Fibroblast of pulmonary artery (primary cell): ENCODE measurements at regions not wholly inside any gene's neighbourhood (a gene's known extent, or its start where the extent isn't known, plus 50 kb on each side); places are given as distances from the start of the nearest gene placed in this dataset.

Experiments
- DNase-seq: peaks from one replicate; pipeline ENCODE4 v3.0.0-alpha.2; 2010; ENCODE audit warnings: low read depth
- H3K4me3 ChIP-seq: replicated peaks from 2 replicates; pipeline ENCODE4 v1.5.1; 2011; ENCODE audit warnings: low read depth, mild to moderate bottlenecking, control low read depth, low read length, moderate library complexity
- CTCF ChIP-seq: IDR thresholded peaks from 2 replicates; pipeline ENCODE4 v1.5.1; 2011; ENCODE audit warnings: mild to moderate bottlenecking, control low read depth, low read length, inconsistent platforms; ENCODE audit errors: missing control alignments

- TF ChIP-seq CTCF, result no peak
- H3K4me3 ChIP-seq, result no peak overlapping the region
- no peak for DNase-seq
Observed at GRCh38 chr6:3643921-3644738, 107.4 kb downstream of the PXDC1 start.

- no peak for DNase-seq
- TF ChIP-seq CTCF, result no peak
- no peak overlapping the region for H3K4me3 ChIP-seq
Observed at GRCh38 chr6:3640868-3641267, 110.6 kb downstream of the PXDC1 start.

GRCh38 chr6:3638662-3639061 is 112.9 kb downstream of the PXDC1 start:
- no peak for DNase-seq
- no peak for TF ChIP-seq CTCF
- H3K4me3 ChIP-seq, result no peak overlapping the region

GRCh38 chr6:3636060-3636459 is 115.5 kb downstream of the PXDC1 start:
- TF ChIP-seq CTCF, result no peak
- DNase-seq, result no peak
- no peak overlapping the region for H3K4me3 ChIP-seq

GRCh38 chr6:3635482-3635881 is 116.0 kb downstream of the PXDC1 start:
- TF ChIP-seq CTCF, result no peak
- no peak overlapping the region for H3K4me3 ChIP-seq
- DNase-seq, result no peak

- no peak for TF ChIP-seq CTCF
- DNase-seq, result no peak
- H3K4me3 ChIP-seq, result no peak overlapping the region
Observed at GRCh38 chr6:3634280-3634816, 117.2 kb downstream of the PXDC1 start.

- TF ChIP-seq CTCF, result no peak
- no peak for DNase-seq
- H3K4me3 ChIP-seq, result no peak overlapping the region
Observed at GRCh38 chr6:3633711-3634110, 117.8 kb downstream of the PXDC1 start.
